ENCODE measurements at regions not wholly inside any gene's neighbourhood (a gene's known extent, or its start where the extent isn't known, plus 50 kb on each side); places are given as distances from the start of the nearest gene placed in this dataset.

GRCh38 chr17:12537436-12537835, 128.3 kb upstream of the MYOCD start:
- TF ChIP-seq CTCF (conservative IDR thresholded peaks at IDR 0.05): no peak
- TF ChIP-seq ZFX (IDR thresholded peaks at IDR 0.05): no peak

Data from C4-2B (cell line).